ENCODE measurements at regions not wholly inside any gene's neighbourhood (a gene's known extent, or its start where the extent isn't known, plus 50 kb on each side); places are given as distances from the start of the nearest gene placed in this dataset.

DNA sequence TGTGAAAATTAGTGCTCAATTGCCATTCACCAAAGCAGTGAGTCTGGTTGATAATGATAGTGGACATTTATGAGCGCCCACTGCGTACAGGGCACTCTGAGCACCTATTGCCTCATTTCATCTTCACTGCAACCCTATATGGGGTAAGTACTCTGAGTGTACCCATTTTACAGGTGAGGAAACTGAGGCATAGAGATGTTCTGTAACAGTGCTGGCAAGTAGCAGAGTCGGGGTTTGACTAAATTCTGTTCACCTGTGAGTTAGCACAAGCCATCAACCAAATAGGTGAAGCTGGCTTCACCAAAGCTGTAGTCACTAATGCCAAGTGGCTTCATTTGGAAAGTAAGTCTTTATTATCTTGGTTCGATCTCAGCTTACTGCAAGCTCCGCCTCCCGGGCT, 135.8 kb downstream of the SPAG6 start:
- H3K9me3 ChIP-seq: no peaks in the 10 kb centered on the region
- peaks cover 8 to 15% (median 10%) of the 10 kb centered on the region in 4 donors for H3K4me1 ChIP-seq
- no peak for DNase-seq (ENCODE audit: extremely low spot score)
- no peaks in the 10 kb centered on the region for H3K36me3 ChIP-seq
- peaks cover 3 to 29% (median 20%) of the 10 kb centered on the region in 4 donors for H3K27me3 ChIP-seq
- TF ChIP-seq EP300 (IDR thresholded peaks at IDR 0.05) (no peak), POLR2AphosphoS5 (IDR thresholded peaks at IDR 0.05) (no peak), POLR2A (IDR thresholded peaks at IDR 0.05; ENCODE audit: low read depth) (no peak)
- TF ChIP-seq, protein P1, sequence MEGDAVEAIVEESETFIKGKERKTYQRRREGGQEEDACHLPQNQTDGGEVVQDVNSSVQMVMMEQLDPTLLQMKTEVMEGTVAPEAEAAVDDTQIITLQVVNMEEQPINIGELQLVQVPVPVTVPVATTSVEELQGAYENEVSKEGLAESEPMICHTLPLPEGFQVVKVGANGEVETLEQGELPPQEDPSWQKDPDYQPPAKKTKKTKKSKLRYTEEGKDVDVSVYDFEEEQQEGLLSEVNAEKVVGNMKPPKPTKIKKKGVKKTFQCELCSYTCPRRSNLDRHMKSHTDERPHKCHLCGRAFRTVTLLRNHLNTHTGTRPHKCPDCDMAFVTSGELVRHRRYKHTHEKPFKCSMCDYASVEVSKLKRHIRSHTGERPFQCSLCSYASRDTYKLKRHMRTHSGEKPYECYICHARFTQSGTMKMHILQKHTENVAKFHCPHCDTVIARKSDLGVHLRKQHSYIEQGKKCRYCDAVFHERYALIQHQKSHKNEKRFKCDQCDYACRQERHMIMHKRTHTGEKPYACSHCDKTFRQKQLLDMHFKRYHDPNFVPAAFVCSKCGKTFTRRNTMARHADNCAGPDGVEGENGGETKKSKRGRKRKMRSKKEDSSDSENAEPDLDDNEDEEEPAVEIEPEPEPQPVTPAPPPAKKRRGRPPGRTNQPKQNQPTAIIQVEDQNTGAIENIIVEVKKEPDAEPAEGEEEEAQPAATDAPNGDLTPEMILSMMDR (IDR thresholded peaks at IDR 0.05): no peak
- intact Hi-C loops (cut with DNase I): no loop called here
- 99% methylated on average over 6 of the region's 6 CpGs for WGBS
- no peak overlapping the region for H3K27ac ChIP-seq (replicated peaks in 1 of 4)
- no peak overlapping the region for H3K4me3 ChIP-seq

DNA sequence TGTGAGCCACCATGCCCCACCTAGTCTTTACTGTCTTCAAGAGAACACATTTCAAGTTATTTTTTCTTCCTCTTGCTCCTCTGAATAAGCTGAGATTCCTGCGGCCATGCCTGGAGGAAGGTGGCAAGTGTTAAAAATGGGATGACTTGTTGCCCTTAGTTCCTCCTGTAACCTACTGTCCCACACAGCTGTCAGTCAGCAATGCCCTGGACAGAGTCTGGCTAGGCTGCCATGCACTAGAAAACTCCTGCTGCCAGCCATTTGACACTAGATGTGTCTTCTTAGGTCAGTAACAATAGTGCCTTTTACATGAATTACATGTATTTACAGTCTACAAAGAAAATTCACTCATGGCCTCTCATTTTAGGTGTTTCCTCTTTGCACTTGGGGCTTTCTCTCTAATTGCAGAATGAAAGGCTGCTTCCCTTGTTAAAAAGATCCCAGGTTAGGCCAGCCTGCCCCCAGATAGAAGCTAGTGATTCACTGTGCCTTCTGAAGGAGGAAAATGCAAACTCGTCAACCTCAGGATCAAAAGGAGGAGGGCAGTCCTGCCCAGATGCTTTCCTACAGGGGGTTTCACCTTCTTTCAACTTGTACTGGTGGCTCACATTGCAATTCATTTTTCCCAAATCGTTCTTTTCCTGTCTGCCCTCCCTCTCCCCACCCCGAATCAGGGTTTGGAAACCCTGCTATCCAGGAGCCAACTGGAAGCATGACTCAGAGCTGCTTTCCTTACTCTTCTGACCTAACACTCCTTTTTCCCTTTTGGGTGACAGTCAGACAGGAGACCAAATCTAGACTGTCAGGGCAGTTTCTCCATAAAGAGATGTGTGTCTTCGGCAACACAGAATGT, 136.6 kb downstream of the SPAG6 start:
- TF ChIP-seq EP300 (IDR thresholded peaks at IDR 0.05): no peak
- no peak for TF ChIP-seq POLR2A (IDR thresholded peaks at IDR 0.05; ENCODE audit: low read depth)
- TF ChIP-seq, protein P1 (IDR thresholded peaks at IDR 0.05): no peak
- TF ChIP-seq POLR2AphosphoS5 (IDR thresholded peaks at IDR 0.05): no peak
- WGBS: 63% methylated on average over 5 of the region's 5 CpGs

DNA sequence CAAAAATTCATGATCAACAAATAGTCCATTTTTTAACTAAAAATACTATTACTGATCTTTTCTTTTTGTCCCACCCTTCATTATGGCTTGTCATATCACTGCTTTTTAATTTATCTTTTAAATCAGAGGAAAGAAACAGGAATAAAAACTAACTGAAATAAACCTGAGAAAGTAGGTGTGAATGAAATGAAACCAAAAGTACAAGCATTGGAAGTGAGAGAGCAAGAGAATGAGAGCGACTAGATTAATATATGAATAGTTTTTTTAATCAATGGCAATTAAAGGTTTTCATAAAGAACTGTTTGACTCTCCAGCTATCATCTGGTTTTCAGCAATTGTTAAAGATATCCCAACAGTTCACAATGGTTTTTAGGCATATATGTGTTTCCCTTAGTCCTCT, 137.8 kb downstream of the SPAG6 start:
- 78% methylated on average over 1 of the region's 1 CpG for WGBS
- H3K4me1 ChIP-seq: no peaks in the 10 kb centered on the region
- H3K27ac ChIP-seq (replicated peaks in 1 of 4): no peak overlapping the region
- H3K4me3 ChIP-seq: no peak overlapping the region
- H3K9me3 ChIP-seq: no peaks in the 10 kb centered on the region
- DNase-seq (ENCODE audit: extremely low spot score): no peak
- TF ChIP-seq EP300 (IDR thresholded peaks at IDR 0.05): no peak
- TF ChIP-seq, protein P1 (IDR thresholded peaks at IDR 0.05): no peak
- TF ChIP-seq POLR2AphosphoS5 (IDR thresholded peaks at IDR 0.05): no peak
- TF ChIP-seq POLR2A (IDR thresholded peaks at IDR 0.05; ENCODE audit: low read depth): no peak
- H3K36me3 ChIP-seq: no peaks in the 10 kb centered on the region
- intact Hi-C loops (cut with DNase I): no loop called here
- H3K27me3 ChIP-seq: peaks cover 0 to 9% (median 0%) of the 10 kb centered on the region in 4 donors

More for the DNA sequence above, 136.6 kb downstream of the SPAG6 start:
- Histone ChIP-seq H3K27me3 (peaks cover 0 to 21% (median 12%) of the 10 kb centered on the region in 4 donors), H3K4me3 (no peak overlapping the region), H3K36me3 (no peaks in the 10 kb centered on the region), H3K4me1 (peaks cover under 1 to 7% (median 2%) of the 10 kb centered on the region in 4 donors), H3K9me3 (no peaks in the 10 kb centered on the region), H3K27ac (replicated peaks in 1 of 4) (no peak overlapping the region)
- intact Hi-C loops (cut with DNase I): no loop called here
- DNase-seq (ENCODE audit: extremely low spot score): no peak

Data from esophagus muscularis mucosa (tissue), 4 donors.